CD4-positive, alpha-beta T cell treated with Interleukin-12 subunit alpha and Interleukin-12 subunit beta, for 1 hour (primary cell): ENCODE measurements at regions not wholly inside any gene's neighbourhood (a gene's known extent, or its start where the extent isn't known, plus 50 kb on each side); places are given as distances from the start of the nearest gene placed in this dataset.

Experiments
- DNase-seq: peaks from one replicate; pipeline ENCODE4 v3.0.0-alpha.2; 2020

GRCh38 chr4:148793221-148793620 is 351.0 kb upstream of the NR3C2 start:
- no peak for DNase-seq

GRCh38 chr4:148790691-148791090 is 348.5 kb upstream of the NR3C2 start:
- DNase-seq, result no peak

- DNase-seq, result no peak
Observed at GRCh38 chr4:148790246-148790645, 348.0 kb upstream of the NR3C2 start.

- no peak for DNase-seq
Observed at GRCh38 chr4:148787831-148788477, 345.7 kb upstream of the NR3C2 start.

- DNase-seq, result no peak
Observed at GRCh38 chr4:148787285-148787684, 345.1 kb upstream of the NR3C2 start.

- DNase-seq, result no peak
Observed at GRCh38 chr4:148786699-148787098, 344.5 kb upstream of the NR3C2 start.

GRCh38 chr4:148782284-148782683 is 340.1 kb upstream of the NR3C2 start:
- no peak for DNase-seq

- DNase-seq, result no peak
Observed at GRCh38 chr4:148780426-148781005, 338.3 kb upstream of the NR3C2 start.

- no peak for DNase-seq
Observed at GRCh38 chr4:148779771-148780170, 337.6 kb upstream of the NR3C2 start.

GRCh38 chr4:148778980-148779675 is 336.9 kb upstream of the NR3C2 start:
- DNase-seq, result no peak

GRCh38 chr4:148776941-148777340 is 334.7 kb upstream of the NR3C2 start:
- no peak for DNase-seq

- no peak for DNase-seq
Observed at GRCh38 chr4:148774134-148774533, 331.9 kb upstream of the NR3C2 start.

- no peak for DNase-seq
Observed at GRCh38 chr4:148773313-148773712, 331.1 kb upstream of the NR3C2 start.

- DNase-seq, result no peak
Observed at GRCh38 chr4:148770848-148771247, 328.6 kb upstream of the NR3C2 start.

- DNase-seq, result peak; percentile 3
Observed at GRCh38 chr4:148770377-148770776, 328.2 kb upstream of the NR3C2 start.

GRCh38 chr4:148764720-148765119 is 322.5 kb upstream of the NR3C2 start:
- DNase-seq, result no peak

- no peak for DNase-seq
Observed at GRCh38 chr4:148757171-148757570, 315.0 kb upstream of the NR3C2 start.

- no peak for DNase-seq
Observed at GRCh38 chr4:148749403-148749802, 307.2 kb upstream of the NR3C2 start.

GRCh38 chr4:148747721-148748268 is 305.6 kb upstream of the NR3C2 start:
- DNase-seq, result no peak

- no peak for DNase-seq
Observed at GRCh38 chr4:148740701-148741100, 298.5 kb upstream of the NR3C2 start.

- no peak for DNase-seq
Observed at GRCh38 chr4:148737061-148737770, 295.0 kb upstream of the NR3C2 start.

- no peak for DNase-seq
Observed at GRCh38 chr4:148735432-148736155, 293.4 kb upstream of the NR3C2 start.

- no peak for DNase-seq
Observed at GRCh38 chr4:148730766-148731165, 288.6 kb upstream of the NR3C2 start.
